ENCODE measurements at regions not wholly inside any gene's neighbourhood (a gene's known extent, or its start where the extent isn't known, plus 50 kb on each side); places are given as distances from the start of the nearest gene placed in this dataset.

GRCh38 chr3:65195211-65196006 lies 507.6 kb upstream of the ADAMTS9 start:
- Histone ChIP-seq H3K79me2 (ENCODE audit: low read length) (no peaks in the 10 kb centered on the region), H3K9me3 (ENCODE audit: low read length) (no peaks in the 10 kb centered on the region), H3K27ac (ENCODE audit: low read length) (no peak overlapping the region), H3K36me3 (ENCODE audit: insufficient read depth, low read length) (no peaks in the 10 kb centered on the region), H3K4me1 (ENCODE audit: low read length) (no peaks in the 10 kb centered on the region), H3K9ac (ENCODE audit: low read length) (no peak overlapping the region), H3K4me3 (ENCODE audit: low read length) (no peak overlapping the region), H3K27me3 (ENCODE audit: low read length) (no peaks in the 10 kb centered on the region), H2AFZ (ENCODE audit: low read length) (no peak overlapping the region), H3K9me2 (replicated peaks; ENCODE audit: insufficient read depth, low read length) (no peaks in the 10 kb centered on the region), H3K4me2 (ENCODE audit: low read depth, low read length, poor library complexity, severe bottlenecking) (no peak overlapping the region), H4K20me1 (ENCODE audit: insufficient read depth, low read depth, low read length) (no peaks in the 10 kb centered on the region)
- DNase-seq, result no peak

- Histone ChIP-seq H3K9me2 (replicated peaks; ENCODE audit: insufficient read depth, low read length) (no peaks in the 10 kb centered on the region), H3K9ac (ENCODE audit: low read length) (no peak overlapping the region), H3K27me3 (ENCODE audit: low read length) (no peaks in the 10 kb centered on the region), H3K9me3 (ENCODE audit: low read length) (no peaks in the 10 kb centered on the region), H3K36me3 (ENCODE audit: insufficient read depth, low read length) (no peaks in the 10 kb centered on the region), H3K79me2 (ENCODE audit: low read length) (no peaks in the 10 kb centered on the region), H2AFZ (ENCODE audit: low read length) (no peak overlapping the region), H4K20me1 (ENCODE audit: insufficient read depth, low read depth, low read length) (no peaks in the 10 kb centered on the region), H3K4me2 (ENCODE audit: low read depth, low read length, poor library complexity, severe bottlenecking) (no peak overlapping the region), H3K4me1 (ENCODE audit: low read length) (no peaks in the 10 kb centered on the region), H3K4me3 (ENCODE audit: low read length) (no peak overlapping the region), H3K27ac (ENCODE audit: low read length) (no peak overlapping the region)
- DNase-seq, result no peak
These were observed 506.9 kb upstream of the ADAMTS9 start for GRCh38 chr3:65194744-65195143.

- H3K4me3 ChIP-seq (ENCODE audit: low read length), result no peak overlapping the region
- no peak overlapping the region for H3K9ac ChIP-seq (ENCODE audit: low read length)
- no peak overlapping the region for H2AFZ ChIP-seq (ENCODE audit: low read length)
- no peaks in the 10 kb centered on the region for H3K9me2 ChIP-seq (replicated peaks; ENCODE audit: insufficient read depth, low read length)
- DNase-seq, result no peak
- no peak overlapping the region for H3K4me2 ChIP-seq (ENCODE audit: low read depth, low read length, poor library complexity, severe bottlenecking)
- H3K27ac ChIP-seq (ENCODE audit: low read length), result no peak overlapping the region
- no peaks in the 10 kb centered on the region for H3K9me3 ChIP-seq (ENCODE audit: low read length)
- no peaks in the 10 kb centered on the region for H4K20me1 ChIP-seq (ENCODE audit: insufficient read depth, low read depth, low read length)
- H3K27me3 ChIP-seq (ENCODE audit: low read length), result no peaks in the 10 kb centered on the region
- no peaks in the 10 kb centered on the region for H3K4me1 ChIP-seq (ENCODE audit: low read length)
- H3K79me2 ChIP-seq (ENCODE audit: low read length), result no peaks in the 10 kb centered on the region
- H3K36me3 ChIP-seq (ENCODE audit: insufficient read depth, low read length), result no peaks in the 10 kb centered on the region
These were observed 506.4 kb upstream of the ADAMTS9 start for GRCh38 chr3:65194047-65194714.

- no peak overlapping the region for H3K9ac ChIP-seq (ENCODE audit: low read length)
- H3K9me3 ChIP-seq (ENCODE audit: low read length), result no peaks in the 10 kb centered on the region
- no peak overlapping the region for H2AFZ ChIP-seq (ENCODE audit: low read length)
- no peak overlapping the region for H3K4me3 ChIP-seq (ENCODE audit: low read length)
- H4K20me1 ChIP-seq (ENCODE audit: insufficient read depth, low read depth, low read length), result no peaks in the 10 kb centered on the region
- H3K79me2 ChIP-seq (ENCODE audit: low read length), result no peaks in the 10 kb centered on the region
- no peaks in the 10 kb centered on the region for H3K36me3 ChIP-seq (ENCODE audit: insufficient read depth, low read length)
- H3K4me2 ChIP-seq (ENCODE audit: low read depth, low read length, poor library complexity, severe bottlenecking), result no peak overlapping the region
- no peaks in the 10 kb centered on the region for H3K27me3 ChIP-seq (ENCODE audit: low read length)
- H3K4me1 ChIP-seq (ENCODE audit: low read length), result no peaks in the 10 kb centered on the region
- no peaks in the 10 kb centered on the region for H3K9me2 ChIP-seq (replicated peaks; ENCODE audit: insufficient read depth, low read length)
- DNase-seq, result no peak
- H3K27ac ChIP-seq (ENCODE audit: low read length), result no peak overlapping the region
These were observed 505.7 kb upstream of the ADAMTS9 start for GRCh38 chr3:65193531-65193930.

- no peaks in the 10 kb centered on the region for H3K79me2 ChIP-seq (ENCODE audit: low read length)
These were observed 502.3 kb upstream of the ADAMTS9 start for GRCh38 chr3:65190111-65190510.

GRCh38 chr3:65186268-65186667 lies 498.5 kb upstream of the ADAMTS9 start:
- H3K9me3 ChIP-seq (ENCODE audit: low read length), result no peaks in the 10 kb centered on the region; the same call in 1 of the 2 replicates
- H4K20me1 ChIP-seq (ENCODE audit: insufficient read depth, low read depth, low read length), result no peaks in the 10 kb centered on the region
- no peak for DNase-seq
- no peaks in the 10 kb centered on the region for H3K36me3 ChIP-seq (ENCODE audit: insufficient read depth, low read length)
- H3K9ac ChIP-seq (ENCODE audit: low read length), result no peak overlapping the region
- H3K79me2 ChIP-seq (ENCODE audit: low read length), result no peaks in the 10 kb centered on the region
- H3K4me2 ChIP-seq (ENCODE audit: low read depth, low read length, poor library complexity, severe bottlenecking), result no peak overlapping the region
- no peak overlapping the region for H3K27ac ChIP-seq (ENCODE audit: low read length)
- no peak overlapping the region for H2AFZ ChIP-seq (ENCODE audit: low read length)
- H3K9me2 ChIP-seq (replicated peaks; ENCODE audit: insufficient read depth, low read length), result no peaks in the 10 kb centered on the region
- no peaks in the 10 kb centered on the region for H3K27me3 ChIP-seq (ENCODE audit: low read length)
- no peaks in the 10 kb centered on the region for H3K4me1 ChIP-seq (ENCODE audit: low read length)
- no peak overlapping the region for H3K4me3 ChIP-seq (ENCODE audit: low read length)

More at GRCh38 chr3:65190111-65190510, 502.3 kb upstream of the ADAMTS9 start:
- Histone ChIP-seq H2AFZ (ENCODE audit: low read length) (no peak overlapping the region), H3K9me3 (ENCODE audit: low read length) (no peaks in the 10 kb centered on the region; the same call in 1 of the 2 replicates), H3K4me2 (ENCODE audit: low read depth, low read length, poor library complexity, severe bottlenecking) (no peak overlapping the region), H3K9me2 (replicated peaks; ENCODE audit: insufficient read depth, low read length) (no peaks in the 10 kb centered on the region), H3K9ac (ENCODE audit: low read length) (no peak overlapping the region), H3K27ac (ENCODE audit: low read length) (no peak overlapping the region), H3K27me3 (ENCODE audit: low read length) (no peaks in the 10 kb centered on the region), H3K4me1 (ENCODE audit: low read length) (no peaks in the 10 kb centered on the region), H3K4me3 (ENCODE audit: low read length) (no peak overlapping the region), H3K36me3 (ENCODE audit: insufficient read depth, low read length) (no peaks in the 10 kb centered on the region), H4K20me1 (ENCODE audit: insufficient read depth, low read depth, low read length) (no peaks in the 10 kb centered on the region)
- no peak for DNase-seq

GRCh38 chr3:65182682-65183081 lies 494.9 kb upstream of the ADAMTS9 start:
- H3K36me3 ChIP-seq (ENCODE audit: insufficient read depth, low read length), result no peaks in the 10 kb centered on the region
- DNase-seq, result no peak
- H3K4me1 ChIP-seq (ENCODE audit: low read length), result no peaks in the 10 kb centered on the region
- no peak overlapping the region for H3K4me3 ChIP-seq (ENCODE audit: low read length)
- no peaks in the 10 kb centered on the region for H3K27me3 ChIP-seq (ENCODE audit: low read length)
- no peaks in the 10 kb centered on the region for H4K20me1 ChIP-seq (ENCODE audit: insufficient read depth, low read depth, low read length)
- H3K79me2 ChIP-seq (ENCODE audit: low read length), result no peaks in the 10 kb centered on the region
- H3K9me3 ChIP-seq (ENCODE audit: low read length), result no peaks in the 10 kb centered on the region; the same call in 1 of the 2 replicates
- no peaks in the 10 kb centered on the region for H3K9me2 ChIP-seq (replicated peaks; ENCODE audit: insufficient read depth, low read length)
- H3K27ac ChIP-seq (ENCODE audit: low read length), result no peak overlapping the region
- no peak overlapping the region for H3K4me2 ChIP-seq (ENCODE audit: low read depth, low read length, poor library complexity, severe bottlenecking)
- no peak overlapping the region for H3K9ac ChIP-seq (ENCODE audit: low read length)
- no peak overlapping the region for H2AFZ ChIP-seq (ENCODE audit: low read length)

GRCh38 chr3:65182085-65182484 lies 494.3 kb upstream of the ADAMTS9 start:
- Histone ChIP-seq H2AFZ (ENCODE audit: low read length) (no peak overlapping the region), H3K79me2 (ENCODE audit: low read length) (no peaks in the 10 kb centered on the region), H3K9me2 (replicated peaks; ENCODE audit: insufficient read depth, low read length) (no peaks in the 10 kb centered on the region), H3K4me3 (ENCODE audit: low read length) (no peak overlapping the region), H3K27ac (ENCODE audit: low read length) (no peak overlapping the region), H4K20me1 (ENCODE audit: insufficient read depth, low read depth, low read length) (no peaks in the 10 kb centered on the region), H3K9ac (ENCODE audit: low read length) (no peak overlapping the region), H3K36me3 (ENCODE audit: insufficient read depth, low read length) (no peaks in the 10 kb centered on the region), H3K9me3 (ENCODE audit: low read length) (no peaks in the 10 kb centered on the region; the same call in 1 of the 2 replicates), H3K4me2 (ENCODE audit: low read depth, low read length, poor library complexity, severe bottlenecking) (no peak overlapping the region), H3K27me3 (ENCODE audit: low read length) (no peaks in the 10 kb centered on the region), H3K4me1 (ENCODE audit: low read length) (no peaks in the 10 kb centered on the region)
- no peak for DNase-seq
